CD1c-positive myeloid dendritic cell (primary cell): ENCODE measurements at regions not wholly inside any gene's neighbourhood (a gene's known extent, or its start where the extent isn't known, plus 50 kb on each side); places are given as distances from the start of the nearest gene placed in this dataset.

Experiments
- DNase-seq: peaks from one replicate; pipeline ENCODE4 v3.0.0-alpha.2; 2016; ENCODE audit errors: extremely low spot score

GRCh38 chr13:23983671-23984070 is 86.4 kb upstream of the C1QTNF9B start:
- DNase-seq, result no peak

- DNase-seq, result no peak
Measured at GRCh38 chr13:23984546-23984945, 87.2 kb upstream of the C1QTNF9B start.

- no peak for DNase-seq
Measured at GRCh38 chr13:23985060-23985459, 87.8 kb upstream of the C1QTNF9B start.

- DNase-seq, result no peak
Measured at GRCh38 chr13:23985839-23986238, 88.5 kb upstream of the C1QTNF9B start.

- no peak for DNase-seq
Measured at GRCh38 chr13:23986619-23987018, 89.3 kb upstream of the C1QTNF9B start.

- DNase-seq, result no peak
Measured at GRCh38 chr13:23987331-23987894, 90.1 kb upstream of the C1QTNF9B start.

- no peak for DNase-seq
Measured at GRCh38 chr13:23988546-23989122, 91.3 kb upstream of the C1QTNF9B start.

GRCh38 chr13:23990455-23990854 is 93.2 kb upstream of the C1QTNF9B start:
- DNase-seq, result no peak

- no peak for DNase-seq
Measured at GRCh38 chr13:23991119-23991518, 93.8 kb upstream of the C1QTNF9B start.

- DNase-seq, result no peak
Measured at GRCh38 chr13:23992781-23993679, 95.7 kb upstream of the C1QTNF9B start.

GRCh38 chr13:23993680-23993985 is 96.3 kb upstream of the C1QTNF9B start:
- DNase-seq, result no peak

GRCh38 chr13:23995283-23996073 is 98.2 kb upstream of the C1QTNF9B start:
- peak; percentile 3 for DNase-seq

GRCh38 chr13:23996456-23996855 is 99.2 kb upstream of the C1QTNF9B start:
- DNase-seq, result no peak

- no peak for DNase-seq
Measured at GRCh38 chr13:23999424-23999823, 102.1 kb upstream of the C1QTNF9B start.

- DNase-seq, result no peak
Measured at GRCh38 chr13:24002206-24002815, 105.0 kb upstream of the C1QTNF9B start.

GRCh38 chr13:24004142-24004899 is 107.0 kb upstream of the C1QTNF9B start:
- DNase-seq, result no peak

- DNase-seq, result no peak
Measured at GRCh38 chr13:24004971-24005370, 107.7 kb upstream of the C1QTNF9B start.

GRCh38 chr13:24005755-24006281 is 108.5 kb upstream of the C1QTNF9B start:
- no peak for DNase-seq

- DNase-seq, result no peak
Measured at GRCh38 chr13:24006520-24007248, 109.4 kb upstream of the C1QTNF9B start.

- no peak for DNase-seq
Measured at GRCh38 chr13:24007979-24008620, 110.8 kb upstream of the C1QTNF9B start.
